ENCODE measurements at regions not wholly inside any gene's neighbourhood (a gene's known extent, or its start where the extent isn't known, plus 50 kb on each side); places are given as distances from the start of the nearest gene placed in this dataset.
"Not testable (repeated sequence)": the region's sequence is repeated elsewhere in the genome, so short reads cannot be mapped to it uniquely, and the experiment has no call there.

- DNase-seq, result not testable (repeated sequence)
Measured at GRCh38 chr2:2580841-2581240, 249.8 kb upstream of the MYT1L start.

DNA sequence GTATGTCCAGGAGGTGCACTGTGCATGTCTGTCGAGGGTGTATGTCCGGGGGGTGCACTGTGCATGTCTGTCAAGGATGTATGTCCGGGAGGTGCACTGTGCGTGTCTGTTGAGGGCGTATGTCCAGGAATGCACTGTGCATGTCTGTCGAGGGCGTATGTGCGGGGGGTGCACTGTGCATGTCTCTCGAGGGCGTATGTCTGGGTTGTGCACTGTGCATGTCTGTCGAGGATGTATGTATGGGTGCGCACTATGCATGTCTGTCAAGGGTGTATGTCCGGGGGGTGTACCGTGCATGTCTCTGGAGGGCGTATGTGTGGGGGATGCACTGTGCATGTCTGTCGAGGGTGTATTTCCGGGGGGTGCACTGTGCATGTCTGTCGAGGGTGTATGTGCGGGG, 249.3 kb upstream of the MYT1L start:
- no peak for DNase-seq

DNA sequence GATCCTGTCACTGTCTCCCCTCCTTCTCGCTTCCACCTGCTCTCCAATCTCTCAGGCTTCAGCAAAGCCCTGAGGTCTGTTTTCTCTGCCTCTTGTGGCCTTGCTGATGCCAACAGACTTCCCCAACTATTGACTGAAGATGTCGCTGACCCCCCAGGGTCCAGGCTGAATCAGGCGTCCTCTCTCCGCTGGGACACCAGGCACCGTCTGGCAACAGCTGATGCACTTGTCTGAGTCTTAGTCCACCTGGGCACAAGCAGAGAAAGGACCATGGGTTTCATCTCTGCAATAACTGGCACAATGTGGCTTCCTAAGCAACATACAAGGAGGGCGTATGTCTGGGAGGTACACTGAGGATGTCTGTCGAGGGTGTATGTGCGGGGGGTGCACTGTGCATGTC, 248.7 kb upstream of the MYT1L start:
- no peak for DNase-seq

DNA sequence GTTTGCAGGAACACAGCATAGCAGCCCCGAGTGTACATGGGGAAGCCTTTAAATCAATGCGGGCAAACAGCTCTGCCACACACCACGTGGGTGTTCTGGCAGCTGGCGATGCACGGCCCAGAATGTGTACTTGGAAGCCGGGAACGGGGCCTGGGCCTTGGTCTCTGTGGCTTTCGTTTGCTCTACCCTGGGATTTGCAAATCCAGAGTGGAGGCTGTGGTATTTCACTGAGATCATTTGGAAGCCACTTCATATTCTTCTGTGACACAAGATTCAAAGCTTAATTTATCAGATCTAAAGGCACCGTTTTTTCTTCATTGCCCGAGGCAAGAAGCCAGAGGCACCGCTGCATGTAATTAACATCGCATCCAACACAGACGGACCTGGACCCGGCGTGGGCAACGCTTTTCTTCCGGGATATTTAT, 246.3 kb upstream of the MYT1L start:
- DNase-seq, result no peak

DNA sequence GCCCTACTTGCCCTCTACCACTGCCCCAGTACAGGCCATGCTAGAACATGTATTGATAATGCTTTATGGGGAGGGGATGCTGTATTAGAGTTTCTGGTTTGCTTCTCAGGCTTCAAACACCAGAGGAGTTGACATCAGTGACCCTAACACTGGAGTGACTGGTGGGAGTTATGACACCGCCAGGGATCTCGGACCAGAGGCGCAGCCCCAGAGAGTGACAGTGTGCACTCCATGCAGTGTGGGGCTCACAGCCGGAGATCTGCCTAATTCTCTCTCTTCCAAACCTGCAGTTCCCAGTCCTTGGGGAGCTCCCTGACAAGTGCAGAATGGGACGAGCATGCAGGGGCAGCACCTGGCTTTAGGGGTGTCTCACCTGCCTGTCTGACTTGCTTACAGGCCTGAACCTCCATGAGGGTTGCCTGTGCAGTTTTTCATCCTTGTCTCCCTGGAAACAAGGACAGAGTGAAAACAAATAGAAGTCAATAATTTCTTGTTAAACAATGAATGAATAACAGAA, 244.9 kb upstream of the MYT1L start:
- no peak for DNase-seq

DNA sequence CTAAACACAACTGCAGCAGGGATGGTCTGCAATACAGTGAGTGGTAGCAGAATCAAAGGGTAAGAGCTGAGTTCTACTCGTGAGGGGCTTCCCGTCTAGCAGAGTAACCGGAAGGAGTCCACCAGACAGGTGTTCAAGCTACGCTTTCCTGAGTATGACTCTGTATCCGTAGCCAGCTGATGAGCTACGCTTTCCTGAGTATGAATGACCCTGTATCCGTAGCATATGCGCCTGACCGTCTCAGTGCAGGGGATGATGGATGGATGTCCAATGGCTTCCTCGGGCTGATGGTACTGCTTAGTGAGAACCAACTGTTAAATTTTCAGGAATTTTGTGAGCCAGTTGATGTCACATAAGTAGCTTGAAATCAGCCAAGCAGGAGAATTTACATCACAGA, 244.1 kb upstream of the MYT1L start:
- DNase-seq, result no peak

GRCh38 chr2:2574401-2575180, 243.5 kb upstream of the MYT1L start:
- no peak for DNase-seq

DNA sequence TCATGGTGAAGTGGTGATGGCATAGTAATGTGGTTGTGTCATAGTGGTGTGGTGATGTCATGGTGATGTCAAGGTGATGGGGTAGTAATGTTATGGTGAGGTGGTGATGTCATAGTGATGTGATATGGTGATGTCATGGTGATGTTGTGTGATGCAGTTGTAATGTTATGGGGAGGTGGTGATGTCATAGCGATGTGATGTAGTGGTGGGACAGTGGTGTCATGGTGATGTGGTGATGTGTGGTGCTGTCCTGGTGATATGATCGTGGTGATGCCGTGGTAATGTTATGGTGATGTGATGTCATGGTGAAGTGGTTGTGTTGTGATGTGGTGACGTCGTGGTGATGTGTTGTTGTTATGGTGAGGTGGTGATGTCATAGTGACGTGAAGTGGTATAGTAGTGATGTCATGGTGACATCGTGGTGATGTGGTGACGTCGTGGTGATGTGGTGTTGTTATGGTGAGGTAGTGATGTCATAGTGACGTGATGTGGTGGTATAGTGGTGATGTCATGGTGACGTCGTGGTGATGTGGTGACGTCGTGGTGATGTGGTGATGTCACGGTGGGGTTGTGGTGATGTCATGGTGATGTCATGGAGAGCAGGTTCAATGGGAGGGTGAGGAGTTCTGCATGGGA, 242.7 kb upstream of the MYT1L start:
- peak; percentile 2 for DNase-seq

GRCh38 chr2:2573205-2573604, 242.1 kb upstream of the MYT1L start:
- DNase-seq, result no peak

DNA sequence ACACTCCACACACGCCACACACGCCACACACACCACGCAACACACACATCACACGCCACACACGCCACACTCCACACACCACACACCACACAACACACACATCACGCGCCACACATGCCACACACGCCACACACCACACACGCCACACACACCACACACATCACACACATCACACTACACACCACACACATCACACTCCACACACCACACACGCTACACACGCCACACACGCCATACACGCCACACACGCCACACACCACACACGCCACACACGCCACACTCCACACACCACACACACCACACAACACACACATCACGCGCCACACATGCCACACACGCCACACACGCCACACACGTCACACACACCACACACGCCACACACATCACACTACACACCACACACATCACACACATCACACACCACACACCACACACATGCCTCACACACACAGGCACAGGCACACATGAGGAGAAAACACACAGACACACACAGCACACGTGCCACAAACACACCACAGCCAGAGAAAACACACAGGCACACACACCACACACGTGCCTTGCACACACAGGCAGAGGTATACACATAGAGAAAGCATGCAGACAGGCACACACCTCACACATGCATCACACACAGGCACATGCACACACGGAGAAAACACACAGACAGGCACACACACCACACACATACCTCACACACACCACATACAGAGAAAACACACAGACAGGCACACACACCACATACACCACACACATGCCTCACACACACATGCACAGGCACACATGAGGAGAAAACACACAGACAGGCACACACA, 241.5 kb upstream of the MYT1L start:
- no peak for DNase-seq

- DNase-seq, result no peak
Measured at GRCh38 chr2:2571301-2572150, 240.5 kb upstream of the MYT1L start.

DNA sequence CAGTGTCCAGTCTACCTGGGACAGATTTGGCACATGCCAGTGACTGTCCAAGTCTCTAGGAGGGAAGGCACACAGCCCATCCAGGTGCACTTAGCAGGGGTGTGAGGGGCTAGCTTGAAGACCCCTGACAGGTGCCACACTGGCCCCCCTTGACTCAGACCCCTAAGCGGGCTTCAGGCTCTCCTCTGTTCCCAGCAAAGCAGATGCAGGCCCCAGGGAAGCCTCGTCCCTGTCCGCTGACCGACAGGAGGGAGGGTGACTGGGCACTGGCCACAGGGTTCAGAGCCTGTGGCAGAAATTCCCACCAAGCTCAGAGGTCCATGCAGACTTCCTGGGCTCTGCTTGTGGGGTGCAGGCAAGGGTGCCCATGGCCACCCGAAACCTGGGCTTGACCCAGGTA, 239.8 kb upstream of the MYT1L start:
- no peak for DNase-seq

GRCh38 chr2:2570360-2570759, 239.3 kb upstream of the MYT1L start:
- no peak for DNase-seq

GRCh38 chr2:2569836-2570235, 238.8 kb upstream of the MYT1L start:
- no peak for DNase-seq

DNA sequence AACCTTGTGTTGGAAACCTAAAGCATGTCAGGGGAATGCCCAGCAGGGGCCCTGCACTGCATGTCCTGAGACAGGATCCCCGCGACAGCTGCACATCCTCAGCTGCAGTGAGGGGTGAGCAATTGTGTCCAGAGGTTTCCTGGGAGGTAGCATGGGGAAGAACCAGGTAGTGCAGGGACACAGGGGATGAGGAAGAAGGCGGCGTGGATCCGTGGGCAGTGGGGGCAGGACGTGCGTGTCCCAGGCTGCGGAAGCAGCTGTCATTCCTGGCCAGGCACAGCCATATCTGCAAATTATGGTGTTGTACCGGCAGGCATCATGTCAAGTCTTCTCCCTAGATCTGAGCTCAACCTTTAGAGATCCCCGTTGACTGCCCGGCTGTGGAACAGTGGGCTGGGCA, 238.2 kb upstream of the MYT1L start:
- DNase-seq, result no peak

DNA sequence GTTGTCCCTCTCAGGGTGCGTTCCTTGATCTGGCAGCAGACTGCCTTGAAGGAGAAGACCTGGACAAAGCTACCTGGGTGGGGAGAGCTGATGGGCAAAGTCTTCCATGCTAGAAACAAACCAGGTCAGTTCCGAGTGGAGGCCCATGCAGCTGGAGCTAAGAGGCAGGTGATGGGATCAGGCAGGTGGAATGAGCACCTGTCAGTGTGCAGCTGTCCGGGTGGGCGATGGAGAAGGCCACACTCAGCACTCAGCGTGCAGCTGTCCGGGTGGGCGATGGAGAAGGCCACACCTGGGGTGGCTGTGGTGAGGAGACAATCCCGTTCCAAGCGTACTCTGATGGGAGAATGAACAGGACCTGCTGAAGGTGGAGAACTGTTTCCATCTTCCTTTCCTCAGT, 237.3 kb upstream of the MYT1L start:
- no peak for DNase-seq

- no peak for DNase-seq
Measured at GRCh38 chr2:2567776-2568175, 236.7 kb upstream of the MYT1L start.

GRCh38 chr2:2566396-2567323, 235.6 kb upstream of the MYT1L start:
- DNase-seq, result no peak

DNA sequence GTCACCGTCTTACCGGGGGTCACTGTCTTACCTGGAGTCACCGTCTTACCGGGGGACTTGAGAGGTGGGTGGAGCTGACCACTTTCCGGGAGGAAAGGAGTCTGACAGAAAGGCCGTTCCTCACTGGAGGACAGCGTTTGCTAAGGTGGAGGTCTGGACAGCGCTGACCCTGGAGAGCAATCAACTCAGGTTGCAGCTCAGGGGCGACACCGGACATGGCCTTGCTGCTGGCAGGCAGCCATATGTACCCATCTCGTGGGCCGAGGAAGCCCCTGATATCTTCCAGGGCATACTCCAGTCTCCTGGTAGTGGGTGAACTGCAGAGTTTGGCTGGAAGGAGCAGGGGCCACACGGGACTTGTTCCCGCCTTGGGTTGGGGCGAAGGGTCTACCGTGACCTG, 234.6 kb upstream of the MYT1L start:
- no peak for DNase-seq

DNA sequence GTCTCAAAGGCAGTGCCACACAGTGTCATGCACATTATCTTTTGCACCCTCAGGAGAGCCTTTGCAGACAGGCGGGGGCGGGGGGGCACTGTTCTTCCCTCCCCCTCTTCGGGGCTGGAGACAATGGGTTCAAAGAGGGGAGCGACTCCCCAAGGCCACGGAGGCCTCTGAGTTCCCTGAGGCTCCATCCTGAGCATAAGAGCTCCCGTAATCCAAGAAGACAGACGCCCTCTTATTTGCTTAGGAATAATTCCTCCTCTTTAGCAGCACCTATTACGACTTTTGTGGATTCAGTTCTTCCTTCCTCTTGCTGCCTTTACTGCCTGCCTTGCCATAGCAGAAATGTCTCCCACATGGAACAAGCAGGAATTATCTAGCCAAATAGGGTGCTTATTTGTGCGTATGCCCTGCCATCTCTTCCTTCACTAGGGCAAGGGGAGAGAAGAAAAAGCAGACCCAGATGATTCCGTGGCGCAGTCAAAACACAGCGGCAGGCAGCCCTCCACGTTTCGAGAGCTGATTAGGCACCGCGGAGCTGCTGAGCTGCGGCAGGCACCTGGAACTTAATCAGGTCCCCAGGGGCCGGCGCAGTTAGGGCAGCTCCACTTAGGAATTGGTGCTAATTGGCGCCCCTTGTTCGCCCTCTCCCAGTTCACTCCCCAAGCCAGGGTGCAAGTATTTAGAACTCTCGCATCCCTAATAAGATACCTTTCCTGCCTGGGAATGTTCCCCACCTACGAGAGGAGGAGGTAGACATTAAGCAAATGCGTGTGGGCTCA, 233.4 kb upstream of the MYT1L start:
- DNase-seq, result no peak
